PC-3 (cell line): ENCODE measurements at regions not wholly inside any gene's neighbourhood (a gene's known extent, or its start where the extent isn't known, plus 50 kb on each side); places are given as distances from the start of the nearest gene placed in this dataset.

Source experiments
- ATAC-seq: fragments of 200-7000 bp; cut with Tn5 transposase; 2 replicates; pipeline ENCODE4 v1.9.1; 2020; ENCODE audit warnings: mild to moderate bottlenecking, moderate library complexity
- BruUV-seq: library from RNA; stranded (reverse); fragments of 400-500 nt; replicated peaks from 2 replicates; lab custom pipeline; 2021; lab: Mats Ljungman, UMichigan
- CTCF ChIA-PET: fragments of 300-600 bp; sonication (Branson Sonifier 250); formaldehyde crosslinking; loops from one replicate; lab custom pipeline; 2022; ENCODE audit warnings: antibody characterized with exemption; lab: Charles Lee
- POLR2A ChIA-PET: fragments of 300-600 bp; sonication (Branson Sonifier 250); formaldehyde crosslinking; loops from one replicate; lab custom pipeline; 2022; ENCODE audit warnings: antibody characterized with exemption; ENCODE audit not compliant: unreplicated experiment; lab: Charles Lee
- DNase-seq: peaks from one replicate; pipeline ENCODE4 v3.0.0-alpha.2; 2015
- H2AFZ ChIP-seq: fragments of 300-600 bp; sonication (generic); 2 replicates; pipeline ENCODE4 v1.6.0; 2016; ENCODE audit warnings: antibody characterized with exemption, low read length
- H3F3A ChIP-seq: fragments of 300-600 bp; sonication (generic); one replicate; pipeline ENCODE4 v1.6.0; 2017; ENCODE audit warnings: antibody characterized with exemption, low read length, control low read depth, mild to moderate bottlenecking; ENCODE audit not compliant: unreplicated experiment
- H3K27ac ChIP-seq: fragments of 300-600 bp; sonication (generic); 2 replicates; pipeline ENCODE4 v1.5.1; 2016; ENCODE audit warnings: mild to moderate bottlenecking, low read length
- H3K27me3 ChIP-seq: fragments of 300-600 bp; sonication (generic); 2 replicates; pipeline ENCODE4 v1.6.1; 2016; ENCODE audit warnings: low read length, mixed read lengths
- H3K36me3 ChIP-seq: fragments of 300-600 bp; sonication (generic); 2 replicates; pipeline ENCODE4 v1.6.1; 2016; ENCODE audit warnings: low read depth, mixed run types, low read length, mixed read lengths
- H3K4me1 ChIP-seq: fragments of 300-600 bp; sonication (generic); 2 replicates; pipeline ENCODE4 v1.5.1; 2016; ENCODE audit warnings: low read length; ENCODE audit not compliant: insufficient read depth
- H3K4me2 ChIP-seq: fragments of 300-600 bp; sonication (generic); 2 replicates; pipeline ENCODE4 v1.6.0; 2016; ENCODE audit warnings: low read length
- H3K4me3 ChIP-seq: fragments of 300-600 bp; sonication (generic); 2 replicates; pipeline ENCODE4 v1.5.1; 2016; ENCODE audit warnings: mild to moderate bottlenecking, low read length, mixed read lengths
- H3K79me2 ChIP-seq: fragments of 300-600 bp; sonication (generic); 2 replicates; pipeline ENCODE4 v1.6.1; 2017; ENCODE audit warnings: low read length, mixed read lengths
- H3K9ac ChIP-seq: fragments of 300-600 bp; sonication (generic); 2 replicates; pipeline ENCODE4 v1.6.0; 2016; ENCODE audit warnings: mild to moderate bottlenecking, low read length
- H3K9me2 ChIP-seq: fragments of 300-600 bp; sonication (generic); replicated peaks from 2 replicates; pipeline ENCODE4 v1.6.1; 2016; ENCODE audit warnings: mixed run types, low read length, mixed read lengths
- H3K9me3 ChIP-seq: fragments of 300-600 bp; sonication (generic); 2 replicates; pipeline ENCODE4 v1.6.1; 2016; ENCODE audit warnings: low read length, mixed read lengths
- H4K20me1 ChIP-seq: fragments of 300-600 bp; sonication (generic); 2 replicates; pipeline ENCODE4 v1.6.1; 2016; ENCODE audit warnings: low read length, mixed read lengths
- CTCF ChIP-seq: fragments of 300-600 bp; sonication (generic); conservative IDR thresholded peaks from 2 replicates; pipeline ENCODE4 v1.5.1; 2017; ENCODE audit warnings: antibody characterized with exemption, low read depth, mild to moderate bottlenecking, low read length
- EZH2 ChIP-seq: fragments of 300-600 bp; sonication (generic); IDR thresholded peaks from one replicate; pipeline ENCODE4 v1.6.1; 2017; ENCODE audit warnings: antibody characterized with exemption, mild to moderate bottlenecking, low read length; ENCODE audit not compliant: unreplicated experiment
- EZH2phosphoT487 ChIP-seq: fragments of 300-600 bp; sonication (generic); IDR thresholded peaks from 2 replicates; pipeline ENCODE4 v1.6.1; 2018; ENCODE audit warnings: mild to moderate bottlenecking, antibody characterized with exemption, low read length, borderline replicate concordance
- intact Hi-C: fragments of 100-400 bp; cut with micrococcal nuclease; formaldehyde crosslinking; loops from 2 replicates; pipeline ENCODE4 v1.9.0; 2023

- no peaks in the 10 kb centered on the region for H3K27me3 ChIP-seq
- peaks cover 8% of the 10 kb centered on the region; the same call in 1 of the 2 replicates for H3K4me1 ChIP-seq
- no TSS peak for BruUV-seq
- TF ChIP-seq EZH2 (no peak), EZH2phosphoT487 (no peak), CTCF (no peak)
- no peak overlapping the region for H3K4me3 ChIP-seq
- no peaks in the 10 kb centered on the region for H3F3A ChIP-seq
- no peak overlapping the region for H3K4me2 ChIP-seq
- ATAC-seq (no peak), DNase-seq (no peak)
- no peaks in the 10 kb centered on the region for H3K79me2 ChIP-seq
- ChIA-PET POLR2A (no interaction called here), CTCF (no interaction called here)
- no peaks in the 10 kb centered on the region for H4K20me1 ChIP-seq
- no peaks in the 10 kb centered on the region for H3K36me3 ChIP-seq
- no peak overlapping the region for H3K27ac ChIP-seq
- intact Hi-C loops = no loop called here
- no peak overlapping the region for H2AFZ ChIP-seq
- H3K9ac ChIP-seq = no peak overlapping the region
- H3K9me2 ChIP-seq = no peaks in the 10 kb centered on the region
- no peaks in the 10 kb centered on the region for H3K9me3 ChIP-seq
Observed at GRCh38 chr21:41570791-41571355, 62.9 kb upstream of the TMPRSS2 start.

- DNase-seq = no peak
- POLR2A ChIA-PET = interaction anchor here (0.5 to 0.8 kb wide), 3 partner anchors 11 to 412 kb away, joined by 4 to 8 read pairs (median 4); no protein-coding TSS in a partner anchor
- Histone ChIP-seq H3K4me2 (no peak overlapping the region), H3K4me3 (no peak overlapping the region), H3K9ac (no peak overlapping the region), H4K20me1 (no peaks in the 10 kb centered on the region), H3K27ac (no peak overlapping the region), H3K9me3 (no peaks in the 10 kb centered on the region), H3K79me2 (no peaks in the 10 kb centered on the region), H3K27me3 (no peaks in the 10 kb centered on the region), H3K36me3 (no peaks in the 10 kb centered on the region), H2AFZ (no peak overlapping the region), H3K9me2 (no peaks in the 10 kb centered on the region), H3F3A (no peaks in the 10 kb centered on the region), H3K4me1 (0 out of 2 replicates have a peak, but pooled peaks cover 3% of the 10 kb centered on the region)
- BruUV-seq = no TSS peak
- intact Hi-C loops = no loop called here
- CTCF ChIA-PET = no interaction called here
- no peak for ATAC-seq
- no peak for TF ChIP-seq EZH2phosphoT487
- TF ChIP-seq CTCF = no peak
- no peak for TF ChIP-seq EZH2
Observed at GRCh38 chr21:41568606-41569385, 60.8 kb upstream of the TMPRSS2 start.
